Effector memory CD4-positive, alpha-beta T cell (primary cell): ENCODE measurements at regions not wholly inside any gene's neighbourhood (a gene's known extent, or its start where the extent isn't known, plus 50 kb on each side); places are given as distances from the start of the nearest gene placed in this dataset.
"Not testable (repeated sequence)": the region's sequence is repeated elsewhere in the genome, so short reads cannot be mapped to it uniquely, and the experiment has no call there.

Experiments used
- DNase-seq, 3 donors: peaks; one replicate each; pipeline ENCODE4 v3.0.0-alpha.2; 2020
- H3K27ac ChIP-seq: 2 replicates; pipeline ENCODE4 v1.7.0; 2013; ENCODE audit warnings: mild to moderate bottlenecking, low read length, moderate library complexity; ENCODE audit not compliant: insufficient read depth, poor library complexity, severe bottlenecking
- H3K27me3 ChIP-seq: replicated peaks from 2 replicates; pipeline ENCODE4 v1.7.0; 2013; ENCODE audit warnings: mild to moderate bottlenecking, low read length; ENCODE audit not compliant: insufficient read depth, control insufficient read depth, poor library complexity, severe bottlenecking
- H3K36me3 ChIP-seq: 2 replicates; pipeline ENCODE4 v1.7.0; 2013; ENCODE audit warnings: mild to moderate bottlenecking, low read length, moderate library complexity; ENCODE audit not compliant: control insufficient read depth, insufficient read depth
- H3K4me1 ChIP-seq: 2 replicates; pipeline ENCODE4 v1.7.0; 2013; ENCODE audit warnings: low read length, mild to moderate bottlenecking; ENCODE audit not compliant: control insufficient read depth, insufficient read depth, poor library complexity, severe bottlenecking
- H3K4me3 ChIP-seq: 2 replicates; pipeline ENCODE4 v1.7.0; 2013; ENCODE audit warnings: low read length, low read depth, mild to moderate bottlenecking; ENCODE audit not compliant: insufficient read depth, poor library complexity, severe bottlenecking
- H3K9me3 ChIP-seq: 2 replicates; pipeline ENCODE4 v1.7.0; 2013; ENCODE audit warnings: mild to moderate bottlenecking, low read length, moderate library complexity; ENCODE audit not compliant: control insufficient read depth

DNA sequence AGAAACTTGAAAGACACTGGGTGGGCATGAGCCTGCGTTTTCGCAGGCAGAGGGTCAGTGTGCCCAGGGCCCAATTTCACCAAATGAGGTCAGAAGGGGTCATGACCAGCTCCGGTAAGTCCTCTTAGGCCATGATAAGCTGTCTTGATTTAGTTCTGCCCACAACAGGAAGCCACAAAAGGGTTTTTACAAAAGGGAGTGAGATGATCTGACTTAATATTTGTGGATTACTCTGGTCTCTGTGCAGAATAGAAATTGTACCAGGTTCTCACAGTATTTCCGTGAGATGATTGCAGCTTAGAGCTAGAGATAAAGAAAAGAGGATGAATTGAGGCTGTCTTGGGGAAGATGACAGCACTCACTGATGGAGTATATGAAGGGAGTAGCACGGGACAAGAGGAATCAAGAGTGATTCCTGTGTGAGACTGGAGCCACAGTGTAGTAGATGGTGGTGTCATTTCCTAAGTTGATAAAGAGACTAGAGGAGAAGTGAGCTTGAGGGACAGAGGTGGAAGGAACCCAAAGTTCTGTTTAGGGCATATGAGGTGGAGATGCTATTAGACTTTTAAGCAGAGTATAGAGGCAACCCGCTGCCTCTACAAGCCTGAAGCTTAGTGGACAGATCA is 288.3 kb upstream of the AMIGO2 start:
- no peak overlapping the region for H3K4me3 ChIP-seq
- H3K9me3 ChIP-seq, result no peaks in the 10 kb centered on the region
- no peak for DNase-seq
- H3K4me1 ChIP-seq, result peaks cover 23% of the 10 kb centered on the region
- H3K27ac ChIP-seq, result no peak overlapping the region
- H3K36me3 ChIP-seq, result no peaks in the 10 kb centered on the region
- H3K27me3 ChIP-seq, result no peaks in the 10 kb centered on the region

GRCh38 chr12:47366579-47366978 is 286.8 kb upstream of the AMIGO2 start:
- no peaks in the 10 kb centered on the region for H3K27me3 ChIP-seq
- no peaks in the 10 kb centered on the region for H3K9me3 ChIP-seq
- H3K4me3 ChIP-seq, result no peak overlapping the region
- no peak overlapping the region for H3K27ac ChIP-seq
- no peak for DNase-seq
- peaks cover 36% of the 10 kb centered on the region for H3K4me1 ChIP-seq
- H3K36me3 ChIP-seq, result no peaks in the 10 kb centered on the region

DNA sequence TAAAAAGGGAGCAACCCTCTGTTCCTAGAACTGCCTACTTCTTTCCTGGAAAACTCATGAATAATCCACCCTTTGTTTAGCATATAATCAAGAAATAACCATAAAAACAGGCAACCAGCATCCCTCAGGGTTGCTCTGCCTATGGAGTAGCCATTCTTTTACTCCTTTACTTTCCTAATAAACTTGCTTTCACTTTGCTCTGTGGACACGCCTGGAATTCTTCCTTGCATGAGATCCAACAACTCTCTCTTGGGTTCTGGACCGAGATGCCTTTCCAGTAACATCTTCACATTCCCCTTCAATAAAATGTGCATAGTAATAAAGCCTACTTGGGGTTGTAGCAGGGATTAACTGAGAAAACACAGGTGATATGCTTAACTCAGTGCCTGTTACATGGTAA is 286.4 kb upstream of the AMIGO2 start:
- Histone ChIP-seq H3K36me3 (no peaks in the 10 kb centered on the region), H3K9me3 (no peaks in the 10 kb centered on the region), H3K4me3 (no peak overlapping the region), H3K4me1 (peaks cover 40% of the 10 kb centered on the region), H3K27ac (no peak overlapping the region), H3K27me3 (no peaks in the 10 kb centered on the region)
- DNase-seq, result no peak

DNA sequence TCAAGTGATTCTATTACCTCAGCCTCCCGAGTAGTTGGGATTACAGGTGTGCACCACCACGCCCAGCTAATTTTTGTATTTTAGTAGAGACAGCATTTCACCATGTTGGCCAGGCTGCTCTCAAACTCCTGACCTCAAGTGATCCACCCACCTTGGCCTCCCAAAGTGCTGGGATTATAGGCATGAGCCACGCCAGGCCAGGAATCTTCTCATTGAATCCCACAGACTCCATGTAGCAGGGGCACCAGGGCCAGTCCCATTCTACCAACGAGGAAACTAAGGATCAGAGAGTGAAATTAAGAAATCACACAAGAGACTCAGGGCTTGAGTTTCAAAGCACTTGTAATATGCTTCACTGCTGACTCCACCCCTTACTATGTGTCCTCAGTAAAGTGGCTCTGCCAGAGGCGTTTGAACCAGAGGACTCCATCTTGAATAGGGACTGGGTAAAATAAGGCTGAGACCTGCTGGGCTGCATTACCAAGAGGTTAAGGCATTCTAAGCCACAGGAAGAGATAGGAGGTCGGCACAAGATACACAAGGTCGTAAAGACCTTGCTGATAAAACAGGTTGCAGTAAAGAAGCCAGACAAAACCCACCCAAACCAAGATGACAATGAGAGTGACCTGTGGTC is 285.8 kb upstream of the AMIGO2 start:
- not testable (repeated sequence) for H3K27ac ChIP-seq, H3K36me3 ChIP-seq, H3K27me3 ChIP-seq, H3K9me3 ChIP-seq, H3K4me3 ChIP-seq, DNase-seq
- peaks cover 42% of the 10 kb centered on the region for H3K4me1 ChIP-seq

GRCh38 chr12:47364261-47364660 is 284.5 kb upstream of the AMIGO2 start:
- H3K4me3 ChIP-seq, result no peak overlapping the region
- no peaks in the 10 kb centered on the region for H3K9me3 ChIP-seq
- peaks cover 49% of the 10 kb centered on the region for H3K4me1 ChIP-seq
- no peak overlapping the region for H3K27ac ChIP-seq
- no peak for DNase-seq
- no peaks in the 10 kb centered on the region for H3K27me3 ChIP-seq
- H3K36me3 ChIP-seq, result no peaks in the 10 kb centered on the region

DNA sequence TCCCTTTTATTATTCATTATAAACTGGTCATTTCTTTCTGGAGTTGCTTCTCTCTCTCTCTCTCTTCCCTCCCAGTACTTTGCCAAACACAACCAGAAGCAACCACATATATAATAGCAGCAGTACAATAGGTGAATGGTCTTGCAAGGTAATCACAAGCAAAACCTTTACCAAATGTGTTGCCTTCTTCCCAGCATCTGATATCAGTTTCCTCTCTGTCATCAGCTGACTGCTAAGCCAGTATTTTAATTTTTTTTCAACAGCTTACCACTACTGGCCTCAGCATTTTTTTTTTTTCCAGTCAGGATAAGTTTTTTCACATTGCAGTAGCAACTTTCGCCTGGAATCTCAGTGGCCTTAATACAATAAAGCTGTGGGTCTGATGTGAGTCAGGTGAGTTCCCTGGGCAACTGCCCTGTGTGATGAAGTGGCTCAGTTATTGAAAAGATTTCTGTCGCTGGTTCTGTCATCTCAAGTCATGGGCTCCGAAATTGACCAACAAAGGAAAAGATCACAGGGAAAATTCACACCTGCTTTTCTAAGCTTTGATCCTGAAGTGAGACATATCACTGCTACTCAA is 282.5 kb upstream of the AMIGO2 start:
- no peak for DNase-seq
- Histone ChIP-seq H3K4me3 (no peak overlapping the region), H3K36me3 (no peaks in the 10 kb centered on the region), H3K4me1 (peaks cover 42% of the 10 kb centered on the region), H3K27ac (peak overlapping the region; percentile 74), H3K9me3 (no peaks in the 10 kb centered on the region), H3K27me3 (no peaks in the 10 kb centered on the region)

DNA sequence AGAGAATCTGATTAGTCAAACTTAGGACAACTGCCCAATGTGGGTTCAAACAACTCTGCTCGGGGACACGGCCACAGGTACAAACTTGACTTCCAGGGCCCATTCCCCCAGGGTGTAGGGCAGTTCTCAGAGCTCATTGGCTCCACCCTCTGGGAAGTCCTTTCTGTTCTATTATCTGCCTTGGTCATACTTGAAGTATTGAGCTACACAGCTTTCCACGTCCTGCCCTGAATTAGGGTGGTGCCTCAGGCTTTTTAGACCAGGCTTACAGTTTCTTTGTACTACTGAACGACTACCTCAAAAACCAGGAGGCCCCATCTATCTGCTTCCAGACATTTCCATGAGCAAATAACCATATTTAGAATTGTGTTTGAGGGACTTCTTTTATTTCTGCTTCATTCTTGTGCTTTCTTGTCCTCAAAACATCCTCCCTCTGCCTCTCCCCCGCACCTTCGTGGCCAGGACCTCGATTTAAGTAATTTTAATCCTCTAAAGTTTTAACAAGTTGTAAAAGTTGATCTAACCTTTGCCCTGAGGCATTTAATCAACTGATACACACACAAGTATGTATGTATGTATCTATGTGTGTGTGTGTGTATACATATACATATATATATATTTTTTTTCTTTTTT is 281.7 kb upstream of the AMIGO2 start:
- peaks cover 42% of the 10 kb centered on the region for H3K4me1 ChIP-seq
- DNase-seq, result peak; percentile 2 to 18 (median 2)
- peak overlapping the region; percentile 30 for H3K4me3 ChIP-seq
- H3K27me3 ChIP-seq, result no peaks in the 10 kb centered on the region
- H3K27ac ChIP-seq, result peak overlapping the region; percentile 74
- H3K9me3 ChIP-seq, result no peaks in the 10 kb centered on the region
- H3K36me3 ChIP-seq, result no peaks in the 10 kb centered on the region

- peak overlapping the region; percentile 74 for H3K27ac ChIP-seq
These were observed 281.1 kb upstream of the AMIGO2 start for GRCh38 chr12:47360771-47361388.

DNA sequence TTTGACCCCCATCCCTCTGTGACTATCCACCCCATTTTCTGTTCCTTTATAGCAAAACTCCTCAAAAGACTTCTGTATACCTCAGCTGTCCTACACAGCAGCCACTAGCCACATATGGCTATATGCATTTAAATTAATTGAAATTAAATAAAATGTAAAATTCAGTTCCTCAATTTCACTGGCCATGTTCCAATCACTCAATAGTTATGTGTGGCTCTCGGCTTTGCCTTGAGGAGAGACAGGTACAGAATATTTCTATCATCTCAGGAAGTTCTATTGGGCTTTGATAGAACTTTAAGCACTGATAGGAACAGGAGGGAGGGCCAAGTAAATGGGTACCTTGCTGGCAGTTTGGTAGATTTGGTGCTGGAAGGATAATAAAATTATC is 280.3 kb upstream of the AMIGO2 start:
- DNase-seq, result no peak
- Histone ChIP-seq H3K27me3 (no peaks in the 10 kb centered on the region), H3K9me3 (no peaks in the 10 kb centered on the region), H3K27ac (peak overlapping the region; percentile 74), H3K36me3 (no peaks in the 10 kb centered on the region), H3K4me3 (no peak overlapping the region), H3K4me1 (peaks cover 44% of the 10 kb centered on the region)

More at GRCh38 chr12:47360771-47361388, 281.1 kb upstream of the AMIGO2 start:
- H3K27me3 ChIP-seq, result no peaks in the 10 kb centered on the region
- H3K36me3 ChIP-seq, result no peaks in the 10 kb centered on the region
- peak; percentile 10 to 50 (median 30) for DNase-seq
- no peaks in the 10 kb centered on the region for H3K9me3 ChIP-seq
- peak overlapping the region; percentile 30 for H3K4me3 ChIP-seq
- H3K4me1 ChIP-seq, result peaks cover 46% of the 10 kb centered on the region
